GM10248 (cell line): ENCODE measurements at regions not wholly inside any gene's neighbourhood (a gene's known extent, or its start where the extent isn't known, plus 50 kb on each side); places are given as distances from the start of the nearest gene placed in this dataset.
"Not testable (repeated sequence)": the region's sequence is repeated elsewhere in the genome, so short reads cannot be mapped to it uniquely, and the experiment has no call there.

Source experiments
- CTCF ChIA-PET: fragments of 300-600 bp; sonication (Branson Sonifier 250); formaldehyde crosslinking; extraction: SDS; loops from one replicate; lab custom pipeline; 2021; ENCODE audit warnings: antibody characterized with exemption; lab: Yijun Ruan, JAX
- POLR2A ChIA-PET: fragments of 350-650 bp; sonication (Branson Sonifier 250); formaldehyde crosslinking; extraction: SDS; loops from one replicate; lab custom pipeline; 2020; ENCODE audit warnings: antibody characterized with exemption; lab: Yijun Ruan, JAX
- DNase-seq: peaks from one replicate; pipeline ENCODE4 v3.0.0; 2012; ENCODE audit errors: extremely low spot score
- TF ChIP-seq, protein P1 (sequence below): IDR thresholded peaks from 2 replicates; pipeline ENCODE4 v1.5.1; 2012; ENCODE audit warnings: mild to moderate bottlenecking, low read depth; ENCODE audit errors: extremely low read depth, missing control alignments, control extremely low read depth

DNA sequence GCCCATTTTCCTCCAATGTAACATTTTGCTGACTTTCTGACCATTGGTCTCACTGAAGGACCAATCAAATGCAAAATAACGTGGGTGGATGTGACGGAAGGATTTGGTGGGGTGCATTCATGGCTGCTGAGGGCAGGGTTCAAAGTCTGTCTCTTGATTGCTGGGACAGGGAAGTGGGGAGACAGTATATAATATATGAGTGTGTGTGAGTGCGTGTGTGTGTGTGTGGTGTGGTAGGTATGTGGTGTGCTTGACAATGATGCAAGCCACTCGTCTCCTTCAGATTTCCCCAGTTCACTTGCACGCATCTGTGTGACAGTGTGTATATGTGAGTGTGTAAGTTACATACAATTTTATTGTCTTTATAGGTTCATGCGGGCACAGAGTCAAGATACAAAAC is 477.3 kb downstream of the DIRAS2 start:
- POLR2A ChIA-PET: no interaction called here
- CTCF ChIA-PET: no interaction called here
- no peak for DNase-seq
- TF ChIP-seq, protein P1, sequence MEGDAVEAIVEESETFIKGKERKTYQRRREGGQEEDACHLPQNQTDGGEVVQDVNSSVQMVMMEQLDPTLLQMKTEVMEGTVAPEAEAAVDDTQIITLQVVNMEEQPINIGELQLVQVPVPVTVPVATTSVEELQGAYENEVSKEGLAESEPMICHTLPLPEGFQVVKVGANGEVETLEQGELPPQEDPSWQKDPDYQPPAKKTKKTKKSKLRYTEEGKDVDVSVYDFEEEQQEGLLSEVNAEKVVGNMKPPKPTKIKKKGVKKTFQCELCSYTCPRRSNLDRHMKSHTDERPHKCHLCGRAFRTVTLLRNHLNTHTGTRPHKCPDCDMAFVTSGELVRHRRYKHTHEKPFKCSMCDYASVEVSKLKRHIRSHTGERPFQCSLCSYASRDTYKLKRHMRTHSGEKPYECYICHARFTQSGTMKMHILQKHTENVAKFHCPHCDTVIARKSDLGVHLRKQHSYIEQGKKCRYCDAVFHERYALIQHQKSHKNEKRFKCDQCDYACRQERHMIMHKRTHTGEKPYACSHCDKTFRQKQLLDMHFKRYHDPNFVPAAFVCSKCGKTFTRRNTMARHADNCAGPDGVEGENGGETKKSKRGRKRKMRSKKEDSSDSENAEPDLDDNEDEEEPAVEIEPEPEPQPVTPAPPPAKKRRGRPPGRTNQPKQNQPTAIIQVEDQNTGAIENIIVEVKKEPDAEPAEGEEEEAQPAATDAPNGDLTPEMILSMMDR: no peak

DNA sequence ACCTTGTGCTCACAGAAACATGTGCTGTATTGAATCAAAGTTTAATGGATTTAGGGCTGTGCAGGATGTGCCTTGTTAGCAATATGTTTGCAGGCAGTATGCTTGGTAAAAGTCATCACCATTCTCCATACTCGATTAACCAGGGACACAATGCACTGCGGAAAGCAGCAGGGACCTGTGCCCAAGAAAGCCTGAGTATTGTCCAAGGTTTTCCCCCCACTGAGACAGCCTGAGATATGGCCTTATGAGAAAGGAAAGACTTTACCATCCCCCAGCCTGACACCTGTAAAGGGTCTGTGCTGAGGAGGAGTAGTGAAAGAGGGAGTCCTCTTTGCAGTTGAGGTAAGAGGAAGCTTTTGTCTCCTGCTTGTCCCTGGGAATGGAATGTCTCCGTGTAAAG is 476.2 kb downstream of the DIRAS2 start:
- POLR2A ChIA-PET: not testable (repeated sequence)

DNA sequence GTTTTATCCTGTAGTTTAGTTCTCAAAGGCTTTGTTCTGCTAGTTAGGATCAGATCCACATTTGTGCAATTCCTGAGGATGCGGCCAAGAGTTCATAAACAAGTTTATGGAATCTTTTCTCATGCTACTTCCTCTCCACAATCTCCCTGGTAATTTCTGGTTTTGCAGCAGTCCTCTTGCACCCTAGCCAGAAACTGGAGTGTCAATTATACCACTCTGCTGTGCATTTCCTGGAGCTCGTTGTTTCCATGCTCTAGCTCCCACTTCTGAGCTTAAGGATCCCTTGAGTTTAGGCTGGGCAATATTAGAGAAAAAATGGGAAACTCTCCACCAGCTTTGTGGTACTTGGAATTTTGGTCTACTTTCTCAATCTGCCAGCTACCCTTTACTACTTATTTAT is 474.7 kb downstream of the DIRAS2 start:
- POLR2A ChIA-PET: no interaction called here
- DNase-seq: no peak
- TF ChIP-seq, protein P1: no peak
- CTCF ChIA-PET: no interaction called here

More for the DNA sequence above, 476.2 kb downstream of the DIRAS2 start:
- CTCF ChIA-PET, DNase-seq: not testable (repeated sequence)

DNA sequence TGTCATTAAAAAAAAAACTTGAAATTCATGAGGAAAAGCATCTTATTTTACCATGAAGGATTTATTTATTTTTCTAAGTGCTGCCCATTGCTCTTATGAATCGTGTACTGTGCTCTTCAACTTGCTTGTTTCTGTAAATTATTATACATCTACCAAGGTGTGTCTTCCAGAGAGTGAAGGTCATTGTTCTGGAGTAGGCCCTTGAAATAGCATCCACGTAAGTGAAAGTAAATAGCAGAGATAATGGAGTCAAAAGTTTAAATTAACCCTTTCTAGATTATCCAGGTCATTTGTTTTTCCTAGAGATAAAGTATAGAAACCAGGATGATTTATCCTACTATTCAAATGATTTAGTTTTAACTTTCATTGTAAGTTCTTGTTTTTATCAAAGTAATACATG is 473.1 kb downstream of the DIRAS2 start:
- CTCF ChIA-PET: no interaction called here
- TF ChIP-seq, protein P1: no peak
- POLR2A ChIA-PET: no interaction called here
- no peak for DNase-seq

DNA sequence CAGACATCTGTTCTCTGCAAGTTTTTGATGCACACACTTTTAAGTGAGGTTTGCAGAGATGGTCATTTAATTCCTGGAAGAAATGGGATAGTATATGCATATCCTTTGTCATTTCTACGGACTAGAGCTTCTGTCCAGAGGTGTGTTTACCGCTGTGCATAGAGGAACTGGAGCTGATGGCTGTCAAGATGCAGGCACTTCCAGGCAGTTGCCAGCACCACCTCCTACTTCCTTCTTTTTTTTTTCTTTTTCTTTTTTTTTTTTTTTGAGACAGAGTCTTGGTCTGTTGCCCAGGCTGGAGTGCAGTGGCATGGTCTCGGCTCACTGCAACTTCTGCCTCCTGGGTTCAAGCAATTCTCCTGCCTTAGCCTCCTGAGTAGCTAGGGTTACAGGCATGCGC is 468.7 kb downstream of the DIRAS2 start:
- CTCF ChIA-PET, POLR2A ChIA-PET: not testable (repeated sequence)

DNA sequence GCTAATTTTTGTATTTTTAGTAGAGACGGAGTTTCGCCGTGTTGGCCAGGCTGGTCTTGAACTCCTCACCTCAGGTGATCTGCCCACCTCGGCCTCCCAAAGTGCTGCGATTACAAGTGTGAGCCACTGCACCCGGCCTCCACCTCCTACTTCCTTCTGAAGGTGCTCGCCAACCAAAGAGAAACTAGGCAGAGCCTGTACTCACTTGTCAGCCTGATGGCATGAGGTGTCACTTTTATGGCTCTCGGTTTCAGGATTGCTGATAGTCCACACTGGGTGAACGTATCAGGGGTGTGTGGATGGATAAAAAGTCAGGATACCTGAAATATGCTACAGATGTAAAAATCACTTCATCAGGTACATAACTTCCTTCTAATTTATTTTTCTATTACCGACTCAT is 468.3 kb downstream of the DIRAS2 start:
- POLR2A ChIA-PET, DNase-seq, CTCF ChIA-PET: not testable (repeated sequence)

More for the DNA sequence above, 468.7 kb downstream of the DIRAS2 start:
- DNase-seq: not testable (repeated sequence)

DNA sequence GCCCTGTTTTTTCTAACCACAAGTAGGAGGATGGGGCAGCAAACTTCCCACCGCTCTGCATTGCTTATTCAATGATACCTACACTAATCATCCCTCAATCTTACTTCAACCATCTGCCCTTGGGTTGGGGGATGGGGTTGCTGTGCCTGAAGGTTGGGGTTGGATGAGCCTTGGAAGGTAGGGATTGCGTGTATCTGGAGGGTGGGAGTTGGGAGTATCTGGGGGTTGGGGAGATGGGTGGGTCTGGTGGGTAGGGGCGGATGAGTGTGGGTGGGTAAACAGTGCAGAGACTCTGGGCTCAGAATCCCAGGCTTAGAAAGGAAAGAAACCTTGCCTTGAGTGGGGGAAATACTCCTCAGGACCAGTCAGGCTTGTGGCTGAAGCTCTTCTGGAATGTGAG is 467.4 kb downstream of the DIRAS2 start:
- DNase-seq: no peak
- ChIA-PET POLR2A (no interaction called here), CTCF (no interaction called here)
- TF ChIP-seq, protein P1: no peak

DNA sequence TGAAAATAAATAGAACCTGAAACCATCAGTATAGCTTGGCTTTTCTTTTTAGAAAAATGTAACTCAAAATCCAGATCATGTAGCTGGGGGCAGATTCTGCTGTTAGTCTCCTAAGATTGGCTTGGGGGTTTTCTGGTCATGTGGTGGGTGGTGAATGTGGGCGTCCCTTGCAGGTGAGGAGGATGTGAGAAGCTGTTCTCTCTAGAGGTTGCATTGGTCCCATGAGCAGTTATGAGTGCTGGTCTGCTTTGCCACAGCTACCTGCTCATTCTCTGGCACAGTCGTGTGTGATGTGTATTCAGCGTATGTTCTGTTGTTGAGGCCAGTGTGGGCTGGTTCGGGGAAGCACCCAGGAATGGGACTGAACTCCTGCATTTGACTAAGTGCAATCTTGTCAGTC is 466.8 kb downstream of the DIRAS2 start:
- ChIA-PET POLR2A (no interaction called here), CTCF (interaction anchor here (1.3 kb wide), 1 partner anchor 16 kb away, joined by 4 read pairs; no protein-coding TSS in a partner anchor)

More for the DNA sequence above, 466.8 kb downstream of the DIRAS2 start:
- DNase-seq: no peak
- TF ChIP-seq, protein P1: no peak
